ENCODE measurements at regions not wholly inside any gene's neighbourhood (a gene's known extent, or its start where the extent isn't known, plus 50 kb on each side); places are given as distances from the start of the nearest gene placed in this dataset.

- ATAC-seq (ENCODE audit: low read depth) (no peak), DNase-seq (no peak)
- CTCF ChIA-PET: interaction anchor here (0.6 kb wide), 1 partner anchor 15 kb away, joined by 3 read pairs; no protein-coding TSS in a partner anchor
- Mint-ChIP-seq H3K9me3 (peaks cover 6% of the 10 kb centered on the region), H3K4me1 (peaks cover 32% of the 10 kb centered on the region), H3K27me3 (no peaks in the 10 kb centered on the region), H3K4me3 (no peak overlapping the region), H3K27ac (no peak overlapping the region), H3K36me3 (ENCODE audit: low read depth) (no peaks in the 10 kb centered on the region)
- POLR2A ChIA-PET: no interaction called here
- no peak for TF ChIP-seq CTCF (IDR thresholded peaks at IDR 0.05)
- intact Hi-C loops (cut with micrococcal nuclease): loop anchor here (10.0 kb wide), 1 partner anchor 258 kb away; no protein-coding TSS in a partner anchor
Observed at GRCh38 chr2:39522518-39522877, 85.4 kb upstream of the MAP4K3 start.

- POLR2A ChIA-PET: no interaction called here
- H3K9me3 Mint-ChIP-seq: peaks cover 6% of the 10 kb centered on the region
- DNase-seq (no peak), ATAC-seq (ENCODE audit: low read depth) (no peak)
- no peak overlapping the region for H3K4me3 Mint-ChIP-seq
- no peak for TF ChIP-seq CTCF (IDR thresholded peaks at IDR 0.05)
- H3K4me1 Mint-ChIP-seq: peaks cover 40% of the 10 kb centered on the region
- no peak overlapping the region for H3K27ac Mint-ChIP-seq
- CTCF ChIA-PET: no interaction called here
- intact Hi-C loops (cut with micrococcal nuclease): loop anchor here (10.0 kb wide), 1 partner anchor 259 kb away; no protein-coding TSS in a partner anchor
- no peaks in the 10 kb centered on the region for H3K36me3 Mint-ChIP-seq (ENCODE audit: low read depth)
- no peaks in the 10 kb centered on the region for H3K27me3 Mint-ChIP-seq
Observed at GRCh38 chr2:39523308-39524044, 86.4 kb upstream of the MAP4K3 start.

GRCh38 chr2:39524061-39524460 lies 87.0 kb upstream of the MAP4K3 start:
- ATAC-seq (ENCODE audit: low read depth) (no peak), DNase-seq (no peak)
- no peak for TF ChIP-seq CTCF (IDR thresholded peaks at IDR 0.05)
- no peaks in the 10 kb centered on the region for H3K27me3 Mint-ChIP-seq
- ChIA-PET CTCF (no interaction called here), POLR2A (no interaction called here)
- H3K36me3 Mint-ChIP-seq (ENCODE audit: low read depth): no peaks in the 10 kb centered on the region
- H3K4me3 Mint-ChIP-seq: no peak overlapping the region
- H3K27ac Mint-ChIP-seq: no peak overlapping the region
- H3K9me3 Mint-ChIP-seq: peaks cover 6% of the 10 kb centered on the region
- peaks cover 41% of the 10 kb centered on the region for H3K4me1 Mint-ChIP-seq
- intact Hi-C loops (cut with micrococcal nuclease): loop anchor here (10.0 kb wide), 1 partner anchor 259 kb away; no protein-coding TSS in a partner anchor

- H3K4me3 Mint-ChIP-seq: no peak overlapping the region
- TF ChIP-seq CTCF (IDR thresholded peaks at IDR 0.05): no peak
- H3K4me1 Mint-ChIP-seq: peaks cover 43% of the 10 kb centered on the region
- intact Hi-C loops (cut with micrococcal nuclease): loop anchor here (5.0 to 10.0 kb wide), 2 partner anchors 48 to 260 kb away; no protein-coding TSS in a partner anchor
- no peaks in the 10 kb centered on the region for H3K36me3 Mint-ChIP-seq (ENCODE audit: low read depth)
- H3K27me3 Mint-ChIP-seq: no peaks in the 10 kb centered on the region
- POLR2A ChIA-PET: interaction anchor here (0.6 kb wide), 1 partner anchor 49 kb away, joined by 4 read pairs; no protein-coding TSS in a partner anchor
- ATAC-seq (ENCODE audit: low read depth) (no peak), DNase-seq (no peak)
- H3K27ac Mint-ChIP-seq: no peak overlapping the region
- H3K9me3 Mint-ChIP-seq: peaks cover 6% of the 10 kb centered on the region
- CTCF ChIA-PET: no interaction called here
Observed at GRCh38 chr2:39524756-39525635, 87.9 kb upstream of the MAP4K3 start.
